Activated CD4-positive, alpha-beta T cell treated with anti-CD3 and anti-CD28 coated beads, Interleukin-10, Interleukin-2, amounts not matched to agents 100 ng/mL and 50 ng/mL, durations not matched to agents 16 hours and 8 hours (primary cell): ENCODE measurements at regions not wholly inside any gene's neighbourhood (a gene's known extent, or its start where the extent isn't known, plus 50 kb on each side); places are given as distances from the start of the nearest gene placed in this dataset.

Experiments used
- DNase-seq: peaks from one replicate; pipeline ENCODE4 v3.0.0-alpha.2; 2020

GRCh38 chr10:118175148-118175547, 128.4 kb upstream of the RAB11FIP2 start:
- no peak for DNase-seq

DNA sequence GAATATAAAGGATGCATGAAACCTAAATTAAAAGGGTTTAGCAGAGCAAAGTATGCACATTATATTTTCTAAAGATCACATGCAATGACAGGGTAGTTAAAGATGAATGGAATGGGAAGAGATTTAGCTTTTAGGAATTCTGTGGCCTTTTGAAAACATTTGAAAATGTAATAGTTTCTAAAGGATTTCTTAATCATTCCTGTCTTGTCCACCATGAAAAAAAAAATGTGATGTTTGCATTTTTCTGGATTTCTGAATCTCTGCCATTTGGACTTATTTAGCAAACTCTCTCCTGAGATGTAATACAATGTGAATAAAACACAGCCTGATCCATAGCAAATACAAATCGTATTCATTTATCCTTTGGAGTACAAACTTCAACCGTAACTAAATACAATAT, 126.6 kb upstream of the RAB11FIP2 start:
- no peak for DNase-seq

DNA sequence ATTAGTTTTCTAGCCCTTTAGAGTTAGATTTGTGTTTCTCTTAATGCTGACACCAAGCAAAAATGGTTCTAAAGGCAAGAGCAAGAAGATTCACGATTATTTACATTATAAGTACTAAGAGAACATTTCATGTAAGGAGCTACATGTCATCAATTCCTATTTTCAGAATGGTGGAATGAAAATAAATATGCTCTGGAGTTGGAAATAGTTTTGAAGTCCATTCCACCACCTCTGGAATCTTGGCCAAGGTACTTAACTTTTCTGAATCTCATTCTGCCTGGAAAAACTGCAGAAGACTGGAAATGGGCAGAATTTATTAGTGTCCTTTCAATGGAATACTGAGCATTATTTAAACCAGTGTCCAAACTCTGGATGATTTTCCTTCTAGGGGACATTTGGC, 125.1 kb upstream of the RAB11FIP2 start:
- DNase-seq = no peak

DNA sequence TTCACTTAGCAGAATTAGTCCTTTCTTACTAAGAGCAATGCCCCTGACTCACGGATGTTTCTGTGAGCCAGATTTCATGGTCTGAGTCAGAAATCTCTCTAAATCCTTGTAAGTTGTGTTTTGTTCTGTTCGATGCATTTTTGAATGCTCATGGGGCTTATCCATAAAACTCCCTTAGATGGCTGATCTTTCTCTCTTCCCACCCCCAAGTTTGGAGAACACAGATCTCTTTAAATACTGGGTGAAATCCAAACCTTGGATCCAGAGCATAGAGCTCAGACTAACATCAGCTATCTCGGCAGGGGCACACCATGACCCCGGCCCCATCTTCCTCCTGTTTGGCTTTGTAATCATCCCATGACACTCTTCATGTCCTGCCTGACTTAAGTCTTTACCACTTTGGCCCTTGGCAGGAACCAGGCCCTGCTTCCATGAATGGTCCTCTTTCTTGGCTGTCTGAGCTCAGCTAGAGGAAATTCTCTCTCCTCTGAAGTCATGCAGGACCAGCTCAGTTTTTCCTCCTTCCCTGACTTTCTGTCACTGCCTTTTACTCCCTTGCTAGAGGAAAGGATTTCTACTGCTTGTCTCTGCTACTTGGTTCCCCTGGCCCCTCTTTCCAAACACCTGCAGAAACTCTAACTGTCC, 120.4 kb upstream of the RAB11FIP2 start:
- DNase-seq = no peak

GRCh38 chr10:118163217-118163616, 116.5 kb upstream of the RAB11FIP2 start:
- no peak for DNase-seq

- no peak for DNase-seq
Observed at GRCh38 chr10:118161461-118162246, 114.9 kb upstream of the RAB11FIP2 start.

DNA sequence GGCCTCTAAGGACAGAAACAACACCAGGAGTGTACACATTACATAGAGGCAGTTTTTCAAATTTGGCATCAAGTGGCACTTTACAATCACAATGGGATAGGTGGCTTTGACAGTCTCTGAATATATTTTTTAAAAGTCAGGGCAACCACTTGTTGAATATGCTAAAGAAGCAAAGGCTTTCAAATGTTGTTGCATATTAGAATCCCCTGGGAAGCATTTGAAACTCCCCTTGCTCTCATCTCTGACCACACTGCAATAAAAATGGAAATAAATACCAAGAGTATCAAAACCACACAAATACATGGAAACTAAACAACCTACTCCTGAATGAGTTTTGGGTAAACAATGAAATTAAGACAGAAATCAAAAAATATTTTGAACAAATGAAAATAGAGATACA, 106.5 kb upstream of the RAB11FIP2 start:
- no peak for DNase-seq

GRCh38 chr10:118151461-118151860, 104.7 kb upstream of the RAB11FIP2 start:
- no peak for DNase-seq

DNA sequence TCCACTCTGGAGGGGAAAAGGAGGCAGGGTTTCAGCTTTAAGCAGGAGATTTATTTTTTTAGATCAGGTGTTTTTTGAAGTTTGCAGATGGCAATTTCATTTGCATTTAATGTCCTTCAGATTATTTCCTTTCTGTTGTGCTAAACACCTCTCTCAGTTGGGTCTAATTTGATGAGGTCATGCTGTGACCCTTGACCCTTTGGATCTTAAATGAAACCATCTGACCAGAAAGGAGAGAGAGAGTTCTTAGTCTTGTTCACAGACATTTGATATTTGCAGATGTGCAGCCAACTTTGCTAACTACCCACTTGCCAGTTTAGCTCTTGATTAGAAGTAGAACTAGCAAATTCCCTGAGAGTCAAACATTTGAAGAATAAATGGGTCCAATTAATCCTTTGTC, 101.5 kb upstream of the RAB11FIP2 start:
- no peak for DNase-seq

DNA sequence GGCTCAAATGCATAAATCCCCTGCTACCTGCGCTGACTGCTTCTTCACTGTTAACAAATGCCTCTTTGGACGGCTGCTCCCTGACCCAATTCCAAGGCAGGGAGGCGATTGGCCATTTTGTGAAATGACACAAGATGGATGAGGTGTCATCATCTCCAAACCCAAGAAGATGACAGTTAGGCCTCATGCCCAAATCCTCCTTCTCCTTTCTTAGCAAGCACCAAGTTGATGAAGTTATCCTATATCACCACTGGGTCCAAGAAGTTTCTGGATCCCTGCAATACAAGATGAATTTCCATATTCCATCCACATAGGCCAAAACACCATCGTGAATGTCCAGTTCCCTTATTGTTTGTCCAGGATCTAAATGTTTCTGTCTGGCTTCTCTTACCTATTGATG, 98.5 kb upstream of the RAB11FIP2 start:
- no peak for DNase-seq

DNA sequence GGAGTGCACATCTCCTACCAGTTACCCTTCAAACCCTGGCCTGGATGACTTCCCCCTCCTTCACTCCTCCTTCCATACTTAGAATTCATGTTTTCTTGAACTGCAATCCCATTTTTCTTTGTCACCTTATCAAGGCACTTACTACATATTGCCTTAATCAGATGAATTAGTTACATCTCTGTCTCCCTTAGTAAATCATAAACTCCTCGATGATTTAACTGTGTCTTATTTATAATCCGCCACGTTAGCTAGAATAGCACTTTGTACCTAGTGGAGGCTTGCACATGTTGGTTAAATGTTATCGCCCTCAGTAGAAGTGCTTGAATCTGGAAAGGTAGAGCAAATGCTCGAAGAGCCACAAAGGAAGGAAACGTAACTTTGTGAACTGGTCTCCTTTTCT, 94.7 kb upstream of the RAB11FIP2 start:
- DNase-seq = no peak

DNA sequence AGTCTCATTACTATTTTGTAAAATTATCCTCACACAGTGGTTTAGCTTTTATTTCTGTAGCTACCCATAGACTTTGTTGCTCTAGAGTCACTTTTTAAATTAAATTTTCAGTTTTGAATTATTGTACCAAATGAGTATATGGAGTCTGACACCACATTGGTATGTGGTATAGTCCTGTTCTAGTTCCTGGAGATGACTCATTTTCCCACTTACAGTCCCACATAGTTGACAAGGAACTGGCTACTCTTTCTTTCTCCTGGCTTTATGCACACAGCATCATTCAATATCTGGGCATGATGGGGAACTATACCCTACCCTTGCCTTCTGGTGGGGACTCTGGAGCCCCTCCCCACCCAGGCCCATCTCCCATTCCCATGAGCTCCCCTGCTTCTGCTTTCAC, 92.6 kb upstream of the RAB11FIP2 start:
- DNase-seq = no peak

DNA sequence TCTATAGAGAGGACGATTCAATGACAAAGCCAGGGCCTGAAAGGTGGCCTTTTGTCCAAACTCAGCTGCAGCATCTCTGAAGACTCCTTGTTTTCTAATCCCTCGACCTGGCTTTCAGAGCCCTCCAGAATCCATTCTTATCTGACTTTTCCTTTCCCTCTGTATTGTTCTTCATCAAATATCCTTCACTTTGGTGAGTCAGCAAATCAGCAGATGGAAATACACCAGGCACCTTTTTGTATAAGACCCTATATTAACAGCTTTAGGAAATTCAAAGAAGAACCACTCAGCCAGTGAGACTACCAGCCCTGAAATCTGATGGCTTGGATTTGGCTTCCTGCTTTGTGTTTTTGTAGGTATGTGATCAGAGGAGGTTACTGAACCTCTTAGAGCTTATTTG, 81.9 kb upstream of the RAB11FIP2 start:
- DNase-seq = no peak

GRCh38 chr10:118118716-118119115, 72.0 kb upstream of the RAB11FIP2 start:
- no peak for DNase-seq

- no peak for DNase-seq
Observed at GRCh38 chr10:118116715-118117449, 70.1 kb upstream of the RAB11FIP2 start.

GRCh38 chr10:118116362-118116714, 69.6 kb upstream of the RAB11FIP2 start:
- DNase-seq = no peak

- DNase-seq = no peak
Observed at GRCh38 chr10:118115701-118116100, 69.0 kb upstream of the RAB11FIP2 start.

DNA sequence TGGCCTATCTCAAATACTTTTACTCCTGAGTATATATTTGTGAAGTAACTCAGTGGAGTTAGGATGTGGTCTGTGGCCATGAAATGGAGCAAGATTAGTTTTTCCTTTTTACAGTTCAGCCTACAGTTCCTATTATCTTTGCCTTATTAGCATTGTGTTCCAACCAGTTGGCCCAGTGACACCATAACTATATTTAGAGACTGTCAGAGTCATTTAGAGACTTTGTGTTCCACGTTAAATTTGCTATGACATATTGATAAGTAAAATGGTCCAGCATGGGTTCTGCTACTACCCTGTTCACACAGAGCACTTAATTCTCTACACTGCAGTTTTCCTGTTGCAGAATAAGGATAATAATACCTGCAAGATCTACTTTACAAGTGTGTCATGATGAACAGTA, 68.3 kb upstream of the RAB11FIP2 start:
- DNase-seq = no peak

- DNase-seq = no peak
Observed at GRCh38 chr10:118112543-118113125, 65.9 kb upstream of the RAB11FIP2 start.

- no peak for DNase-seq
Observed at GRCh38 chr10:118110750-118111149, 64.0 kb upstream of the RAB11FIP2 start.

GRCh38 chr10:118108194-118109026, 61.7 kb upstream of the RAB11FIP2 start:
- no peak for DNase-seq

DNA sequence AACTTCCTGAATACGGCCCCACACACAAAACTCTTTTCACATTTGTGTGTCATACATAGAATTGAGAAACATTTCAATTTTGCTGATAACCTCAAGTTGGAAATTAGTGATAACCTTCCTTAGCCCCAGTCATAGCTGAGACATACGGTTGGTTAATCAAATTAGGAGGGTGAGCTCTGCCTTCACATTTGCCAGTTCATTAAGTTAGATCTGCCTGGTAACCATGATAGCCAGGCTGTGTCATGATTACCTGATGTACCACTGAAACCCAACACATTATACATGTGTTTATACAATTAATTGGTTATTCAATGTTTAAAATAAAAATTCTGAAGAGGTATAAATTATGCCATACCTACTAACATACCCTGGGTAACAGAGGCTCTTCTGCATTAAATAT, 60.8 kb upstream of the RAB11FIP2 start:
- DNase-seq = peak; percentile 10

- DNase-seq = no peak
Observed at GRCh38 chr10:118107040-118107439, 60.3 kb upstream of the RAB11FIP2 start.
